IMR-90 (cell line): ENCODE measurements at regions not wholly inside any gene's neighbourhood (a gene's known extent, or its start where the extent isn't known, plus 50 kb on each side); places are given as distances from the start of the nearest gene placed in this dataset.

Source experiments
- ATAC-seq: fragments of 200-7000 bp; cut with Tn5 transposase; 2 replicates; pipeline ENCODE4 v1.9.1; 2020; ENCODE audit warnings: low read depth, mild to moderate bottlenecking, moderate library complexity
- BruUV-seq: library from RNA; stranded (reverse); fragments of 400-500 nt; replicated peaks from 2 replicates; lab custom pipeline; 2021; lab: Mats Ljungman, UMichigan
- CTCF ChIA-PET: fragments of 300-600 bp; formaldehyde crosslinking; extraction: SDS; loops from one replicate; lab custom pipeline; 2021; ENCODE audit warnings: antibody characterized with exemption; lab: Yijun Ruan, JAX
- POLR2A ChIA-PET: fragments of 300-600 bp; sonication (Branson Sonifier 250); formaldehyde crosslinking; loops from one replicate; lab custom pipeline; 2022; ENCODE audit warnings: antibody characterized with exemption; ENCODE audit not compliant: unreplicated experiment; lab: Charles Lee
- DNase-seq: peaks from one replicate; pipeline ENCODE4 v3.0.0; 2013
- H2AFZ ChIP-seq: replicated peaks from 2 replicates; pipeline ENCODE3; 2013; ENCODE audit warnings: low read length, mild to moderate bottlenecking; ENCODE audit not compliant: poor library complexity
- H2AK5ac ChIP-seq: 2 replicates; pipeline ENCODE4 v1.6.1; 2013; ENCODE audit warnings: low read depth, low read length, inconsistent platforms
- H2AK9ac ChIP-seq: replicated peaks from 2 replicates; pipeline ENCODE3; 2013; ENCODE audit warnings: mild to moderate bottlenecking, low read depth, low read length, moderate library complexity; ENCODE audit not compliant: poor library complexity
- H2BK120ac ChIP-seq: 2 replicates; pipeline ENCODE4 v1.6.1; 2013; ENCODE audit warnings: low read depth, low read length, inconsistent platforms
- H2BK15ac ChIP-seq: 3 replicates; pipeline ENCODE4 v1.6.1; 2013; ENCODE audit warnings: low read depth, low read length, inconsistent platforms
- H2BK20ac ChIP-seq: 2 replicates; pipeline ENCODE4 v1.6.1; 2013; ENCODE audit warnings: low read depth, mild to moderate bottlenecking, inconsistent platforms, low read length, moderate library complexity
- H2BK5ac ChIP-seq: 2 replicates; pipeline ENCODE4 v1.6.1; 2013; ENCODE audit warnings: mild to moderate bottlenecking, low read depth, low read length, inconsistent platforms; ENCODE audit not compliant: poor library complexity, severe bottlenecking
- H3K14ac ChIP-seq: replicated peaks from 2 replicates; pipeline ENCODE4 v1.6.1; 2013; ENCODE audit warnings: low read depth, low read length, inconsistent platforms
- H3K18ac ChIP-seq: 2 replicates; pipeline ENCODE4 v1.6.1; 2013; ENCODE audit warnings: low read depth, low read length, control low read depth
- H3K23ac ChIP-seq: 2 replicates; pipeline ENCODE4 v1.6.1; 2013; ENCODE audit warnings: low read depth, low read length, inconsistent platforms
- H3K27ac ChIP-seq: 2 replicates; pipeline ENCODE4 v1.5.1; 2013; ENCODE audit warnings: mild to moderate bottlenecking, control low read depth, low read length; ENCODE audit not compliant: insufficient read depth
- H3K27me3 ChIP-seq: 2 replicates; pipeline ENCODE4 v1.6.1; 2013; ENCODE audit warnings: low read length; ENCODE audit not compliant: control insufficient read depth, insufficient read depth
- H3K36me3 ChIP-seq: 2 replicates; pipeline ENCODE4 v1.6.1; 2013; ENCODE audit warnings: low read length, mixed read lengths; ENCODE audit not compliant: control insufficient read depth, insufficient read depth
- H3K4ac ChIP-seq: 2 replicates; pipeline ENCODE4 v1.6.1; 2013; ENCODE audit warnings: low read depth, low read length, inconsistent platforms
- H3K4me1 ChIP-seq: 2 replicates; pipeline ENCODE4 v1.6.1; 2013; ENCODE audit warnings: low read length, mixed read lengths; ENCODE audit not compliant: control insufficient read depth, insufficient read depth
- H3K4me2 ChIP-seq: 2 replicates; pipeline ENCODE4 v1.6.1; 2013; ENCODE audit warnings: low read depth, mild to moderate bottlenecking, control low read depth, low read length, moderate library complexity
- H3K4me3 ChIP-seq: 2 replicates; pipeline ENCODE4 v1.5.1; 2013; ENCODE audit warnings: low read depth, mild to moderate bottlenecking, control low read depth, low read length, moderate library complexity; ENCODE audit not compliant: insufficient read depth
- H3K56ac ChIP-seq: 2 replicates; pipeline ENCODE4 v1.6.1; 2013; ENCODE audit warnings: low read length, inconsistent platforms; ENCODE audit not compliant: insufficient read depth; ENCODE audit errors: extremely low read depth
- H3K79me1 ChIP-seq, 2 experiments: 2 replicates each; pipeline ENCODE4 v1.6.1; 2013; ENCODE audit warnings: low read length in 2 of 2, inconsistent platforms in 1 of 2, low read depth in 1 of 2
- H3K9ac ChIP-seq: 2 replicates; pipeline ENCODE4 v1.6.1; 2013; ENCODE audit warnings: low read depth, low read length, control low read depth
- H3K9me1 ChIP-seq: 2 replicates; pipeline ENCODE4 v1.6.1; 2013; ENCODE audit warnings: low read length, inconsistent platforms; ENCODE audit not compliant: insufficient read depth
- H3K9me3 ChIP-seq: 2 replicates; pipeline ENCODE4 v1.6.1; 2013; ENCODE audit warnings: low read length; ENCODE audit not compliant: control insufficient read depth, insufficient read depth
- H4K20me1 ChIP-seq: 2 replicates; pipeline ENCODE4 v1.6.1; 2013; ENCODE audit warnings: low read length, inconsistent platforms; ENCODE audit not compliant: insufficient read depth
- H4K5ac ChIP-seq: 2 replicates; pipeline ENCODE4 v1.6.1; 2013; ENCODE audit warnings: mild to moderate bottlenecking, low read depth, low read length, control low read depth
- H4K8ac ChIP-seq, 2 experiments: 2 replicates each; pipeline ENCODE4 v1.6.1; 2013; ENCODE audit warnings: low read depth in 2 of 2, low read length in 2 of 2, control low read depth in 1 of 2, inconsistent platforms in 1 of 2
- H4K91ac ChIP-seq: 2 replicates; pipeline ENCODE4 v1.6.1; 2013; ENCODE audit warnings: low read depth, low read length, inconsistent platforms; ENCODE audit not compliant: insufficient read depth
- MXI1 ChIP-seq: IDR thresholded peaks from 2 replicates; pipeline ENCODE4 v1.6.1; 2012; ENCODE audit warnings: low read depth, mild to moderate bottlenecking, low read length, moderate library complexity, borderline replicate concordance
- NFE2L2 ChIP-seq: fragments of 150-350 bp; IDR thresholded peaks from 2 replicates; pipeline ENCODE4 v1.6.1; 2016; ENCODE audit warnings: low read depth, mild to moderate bottlenecking, low read length
- RCOR1 ChIP-seq: IDR thresholded peaks from 2 replicates; pipeline ENCODE4 v1.6.1; 2012; ENCODE audit warnings: mild to moderate bottlenecking, low read length, improper control_type of control experiment; ENCODE audit not compliant: insufficient replicate concordance
- WGBS, 2 experiments: methylation state at CpG; one replicate each; pipeline versions ENCODE4 v1.1.5 to v1.1.7; 2013; ENCODE audit warnings: missing lambda C conversion rate in 2 of 2; ENCODE audit not compliant: insufficient read length in 1 of 2; ENCODE audit errors: extremely low coverage in 2 of 2; 5-methylcytosine and 5-hydroxymethylcytosine counted together
- dilution Hi-C: fragments of 300-500 bp; cut with HindIII; formaldehyde crosslinking; loops from one replicate; pipeline ENCODE4 v1.14.3; 2018; ENCODE audit warnings: low sequenced_read_pairs; ENCODE audit not compliant: unreplicated experiment
- in situ Hi-C: fragments of 300-500 bp; cut with MboI; formaldehyde crosslinking; loops from 3 replicates; pipeline ENCODE4 v1.14.3; 2019; ENCODE audit warnings: low sequenced_read_pairs, inconsistent platforms, mixed read lengths
- intact Hi-C: fragments of 100-400 bp; cut with micrococcal nuclease; formaldehyde crosslinking; loops from 2 replicates; pipeline ENCODE4 v1.10.0; 2022

GRCh38 chr11:69880826-69881445, 61.7 kb upstream of the FGF3 start:
- Histone ChIP-seq H3K4me3 (no peak overlapping the region), H2BK120ac (no peak overlapping the region), H3K9ac (no peak overlapping the region), H3K9me1 (no peaks in the 10 kb centered on the region), H3K4me1 (no peaks in the 10 kb centered on the region), H4K5ac (no peak overlapping the region), H3K56ac (no peak overlapping the region), H2AFZ (no peak overlapping the region), H3K27ac (no peak overlapping the region), H2BK5ac (no peak overlapping the region), H4K20me1 (no peaks in the 10 kb centered on the region), H3K79me1 (no peaks in the 10 kb centered on the region), H2AK9ac (no peak overlapping the region), H3K23ac (no peak overlapping the region), H3K4me2 (no peak overlapping the region), H2AK5ac (no peak overlapping the region), H3K14ac (no peak overlapping the region), H3K27me3 (peaks cover 62% of the 10 kb centered on the region), H3K9me3 (peaks cover 3% of the 10 kb centered on the region), H4K91ac (no peak overlapping the region), H3K4ac (no peak overlapping the region), H3K18ac (no peak overlapping the region), H4K8ac (no peak overlapping the region), H3K36me3 (no peaks in the 10 kb centered on the region), H2BK20ac (no peak overlapping the region), H2BK15ac (no peak overlapping the region)
- 67% methylated on average over 1 of the region's 10 CpGs; no CpG with 5 or more reads in 1 of the 2 experiments for WGBS, 2 experiments
- no TSS peak for BruUV-seq
- ATAC-seq = no peak
- CTCF ChIA-PET = no interaction called here
- no peak for DNase-seq
- TF ChIP-seq MXI1 = no peak
- no peak for TF ChIP-seq RCOR1
- no peak for TF ChIP-seq NFE2L2
- POLR2A ChIA-PET = no interaction called here
- dilution Hi-C loops = no loop called here
- in situ Hi-C loops = no loop called here
- intact Hi-C loops = no loop called here
